HCT116 (cell line): ENCODE measurements at regions not wholly inside any gene's neighbourhood (a gene's known extent, or its start where the extent isn't known, plus 50 kb on each side); places are given as distances from the start of the nearest gene placed in this dataset.

Source experiments
- CBX3 ChIP-seq: IDR thresholded peaks from 2 replicates; pipeline ENCODE4 v1.6.1; 2012; ENCODE audit warnings: low read depth
- EZH2 ChIP-seq: fragments of 200-600 bp; sonication (generic); IDR thresholded peaks from 2 replicates; pipeline ENCODE4 v1.6.1; 2017; ENCODE audit warnings: antibody characterized with exemption, mixed run types
- EZH2phosphoT487 ChIP-seq: fragments of 200-600 bp; IDR thresholded peaks from 2 replicates; pipeline ENCODE4 v1.6.1; 2018; ENCODE audit warnings: antibody characterized with exemption, borderline replicate concordance
- FOSL1 ChIP-seq: IDR thresholded peaks from 2 replicates; pipeline ENCODE4 v1.6.1; 2012; ENCODE audit warnings: low read depth
- JUND ChIP-seq: IDR thresholded peaks from 2 replicates; pipeline ENCODE4 v1.6.1; 2012
- POLR2A ChIP-seq: IDR thresholded peaks from 2 replicates; pipeline ENCODE4 v1.7.0; 2011; ENCODE audit warnings: borderline replicate concordance; ENCODE audit not compliant: insufficient read depth, insufficient read length; ENCODE audit errors: extremely low read depth
- POLR2AphosphoS5 ChIP-seq: IDR thresholded peaks from 2 replicates; pipeline ENCODE4 v1.6.1; 2011; ENCODE audit warnings: mild to moderate bottlenecking, low read depth, low read length, moderate library complexity
- SRF ChIP-seq: IDR thresholded peaks from 2 replicates; pipeline ENCODE4 v1.6.1; 2012; ENCODE audit warnings: low read depth
- TCF7L2 ChIP-seq: IDR thresholded peaks from 2 replicates; pipeline ENCODE4 v1.7.0; 2011; ENCODE audit warnings: borderline replicate concordance, inconsistent platforms; ENCODE audit not compliant: insufficient read depth, insufficient read length; ENCODE audit errors: extremely low read depth
- TF ChIP-seq, protein P1 (sequence below), 3 experiments: fragments of 200-600 bp in 1 of 3; sonication (generic) in 1 of 3; IDR thresholded peaks in 2 of 3; conservative IDR thresholded peaks in 1 of 3; 2 replicates each; pipeline ENCODE4 v1.5.1; 2012 to 2017; ENCODE audit warnings: low read depth in 2 of 3, low read length in 2 of 3, antibody characterized with exemption in 1 of 3, borderline replicate concordance in 1 of 3, control low read depth in 1 of 3, mild to moderate bottlenecking in 1 of 3, mixed read lengths in 1 of 3, mixed run types in 1 of 3, moderate library complexity in 1 of 3; ENCODE audit not compliant: insufficient read depth in 1 of 3
- TF ChIP-seq, protein P2 (sequence below): IDR thresholded peaks from 2 replicates; pipeline ENCODE4 v1.6.1; 2012

DNA sequence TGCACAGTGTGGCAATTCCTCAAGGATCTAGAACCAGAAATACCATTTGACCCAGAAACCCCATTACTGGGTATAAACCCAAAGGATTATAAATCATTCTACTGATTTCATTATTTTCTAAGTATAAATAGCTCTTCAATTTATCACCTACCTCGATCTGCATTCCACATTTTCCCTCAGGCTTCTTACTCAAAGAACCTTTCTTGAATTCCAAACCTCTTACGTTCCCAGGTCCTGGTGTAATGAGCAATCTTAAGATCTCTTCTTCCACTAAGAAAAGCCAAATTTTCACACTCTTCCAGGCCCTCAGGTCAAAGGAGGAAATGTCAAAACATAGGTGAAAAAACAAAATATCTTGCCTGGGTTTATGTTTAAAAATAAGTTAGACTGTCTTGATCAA is 237.3 kb upstream of the GPC6 start:
- TF ChIP-seq SRF (no peak), TCF7L2 (no peak), POLR2A (no peak), EZH2 (no peak), CBX3 (no peak), JUND (no peak), FOSL1 (no peak), EZH2phosphoT487 (no peak), POLR2AphosphoS5 (no peak)
- TF ChIP-seq, protein P1, sequence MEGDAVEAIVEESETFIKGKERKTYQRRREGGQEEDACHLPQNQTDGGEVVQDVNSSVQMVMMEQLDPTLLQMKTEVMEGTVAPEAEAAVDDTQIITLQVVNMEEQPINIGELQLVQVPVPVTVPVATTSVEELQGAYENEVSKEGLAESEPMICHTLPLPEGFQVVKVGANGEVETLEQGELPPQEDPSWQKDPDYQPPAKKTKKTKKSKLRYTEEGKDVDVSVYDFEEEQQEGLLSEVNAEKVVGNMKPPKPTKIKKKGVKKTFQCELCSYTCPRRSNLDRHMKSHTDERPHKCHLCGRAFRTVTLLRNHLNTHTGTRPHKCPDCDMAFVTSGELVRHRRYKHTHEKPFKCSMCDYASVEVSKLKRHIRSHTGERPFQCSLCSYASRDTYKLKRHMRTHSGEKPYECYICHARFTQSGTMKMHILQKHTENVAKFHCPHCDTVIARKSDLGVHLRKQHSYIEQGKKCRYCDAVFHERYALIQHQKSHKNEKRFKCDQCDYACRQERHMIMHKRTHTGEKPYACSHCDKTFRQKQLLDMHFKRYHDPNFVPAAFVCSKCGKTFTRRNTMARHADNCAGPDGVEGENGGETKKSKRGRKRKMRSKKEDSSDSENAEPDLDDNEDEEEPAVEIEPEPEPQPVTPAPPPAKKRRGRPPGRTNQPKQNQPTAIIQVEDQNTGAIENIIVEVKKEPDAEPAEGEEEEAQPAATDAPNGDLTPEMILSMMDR (IDR thresholded peaks at IDR 0.05 in 2 of 3, conservative IDR thresholded peaks at IDR 0.05 in 1 of 3; ENCODE audit: borderline replicate concordance in 1 of 3, insufficient read depth in 1 of 3, low read depth in 2 of 3, low read length in 2 of 3) = no peak
- TF ChIP-seq, protein P2, sequence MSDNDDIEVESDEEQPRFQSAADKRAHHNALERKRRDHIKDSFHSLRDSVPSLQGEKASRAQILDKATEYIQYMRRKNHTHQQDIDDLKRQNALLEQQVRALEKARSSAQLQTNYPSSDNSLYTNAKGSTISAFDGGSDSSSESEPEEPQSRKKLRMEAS = no peak
